ENCODE measurements at regions not wholly inside any gene's neighbourhood (a gene's known extent, or its start where the extent isn't known, plus 50 kb on each side); places are given as distances from the start of the nearest gene placed in this dataset.

DNA sequence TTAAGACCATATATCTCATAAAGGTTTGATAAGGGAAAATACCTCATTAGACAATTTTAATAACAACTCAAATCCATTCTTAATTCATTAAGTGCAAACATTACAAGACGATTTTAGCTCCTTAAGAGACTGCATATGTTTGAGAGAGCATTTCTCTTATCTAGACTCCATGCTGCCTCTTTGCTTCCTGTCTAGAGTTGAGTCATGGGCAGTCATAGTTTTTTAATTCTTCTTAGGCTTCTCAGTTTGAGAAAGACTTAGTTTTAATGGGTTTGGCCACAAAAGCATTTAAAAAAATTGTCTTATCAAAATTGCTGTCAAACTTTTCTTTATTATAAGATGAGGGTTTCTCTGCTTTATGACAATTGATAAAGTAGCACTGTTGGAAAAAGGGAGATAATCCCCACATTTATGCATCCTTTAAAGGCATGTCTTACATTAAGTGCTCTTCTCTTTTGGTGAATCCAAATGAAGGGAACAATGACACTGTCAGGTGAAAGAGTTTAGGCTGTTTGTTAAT is 713.4 kb downstream of the PCDH18 start:
- no peak for DNase-seq

DNA sequence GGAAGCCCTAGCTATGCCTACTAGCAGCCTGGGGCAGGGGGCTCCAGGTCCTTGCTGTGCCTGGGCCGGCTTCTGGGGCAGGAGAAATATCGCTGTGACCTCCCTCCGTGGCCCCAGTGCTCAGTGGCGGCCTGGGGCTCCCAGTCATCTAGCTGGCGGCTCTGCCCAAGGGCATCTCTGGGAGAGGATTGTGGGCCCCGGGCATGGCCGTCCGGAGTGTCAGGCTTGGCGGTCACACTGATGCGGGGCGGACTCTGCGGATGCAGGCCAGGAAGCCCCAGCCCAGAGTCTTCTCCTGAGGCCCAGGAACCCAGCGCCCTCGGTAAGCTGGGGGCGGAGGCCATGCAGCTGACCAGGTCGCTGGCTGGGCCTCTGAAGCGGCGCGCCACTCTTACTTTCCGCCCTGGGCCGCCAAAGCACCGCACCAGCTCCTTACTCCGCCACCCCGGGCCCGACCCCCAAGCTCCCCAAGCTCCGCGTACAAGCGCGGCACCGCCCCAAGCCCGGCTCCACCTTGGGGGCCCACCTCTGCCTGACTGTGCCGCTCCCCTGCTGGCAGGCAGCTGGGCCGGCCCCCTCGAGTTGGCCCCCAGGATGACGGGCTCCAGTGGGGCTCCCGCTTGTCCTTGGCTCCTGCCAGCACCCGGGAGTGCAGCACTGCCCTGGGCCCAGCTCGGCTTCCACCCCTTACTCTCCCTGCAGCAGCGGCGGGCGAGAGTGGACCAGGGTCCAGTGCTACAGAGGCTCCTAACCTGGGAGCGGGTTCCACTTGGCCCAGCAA is 720.0 kb downstream of the PCDH18 start:
- no peak for DNase-seq

DNA sequence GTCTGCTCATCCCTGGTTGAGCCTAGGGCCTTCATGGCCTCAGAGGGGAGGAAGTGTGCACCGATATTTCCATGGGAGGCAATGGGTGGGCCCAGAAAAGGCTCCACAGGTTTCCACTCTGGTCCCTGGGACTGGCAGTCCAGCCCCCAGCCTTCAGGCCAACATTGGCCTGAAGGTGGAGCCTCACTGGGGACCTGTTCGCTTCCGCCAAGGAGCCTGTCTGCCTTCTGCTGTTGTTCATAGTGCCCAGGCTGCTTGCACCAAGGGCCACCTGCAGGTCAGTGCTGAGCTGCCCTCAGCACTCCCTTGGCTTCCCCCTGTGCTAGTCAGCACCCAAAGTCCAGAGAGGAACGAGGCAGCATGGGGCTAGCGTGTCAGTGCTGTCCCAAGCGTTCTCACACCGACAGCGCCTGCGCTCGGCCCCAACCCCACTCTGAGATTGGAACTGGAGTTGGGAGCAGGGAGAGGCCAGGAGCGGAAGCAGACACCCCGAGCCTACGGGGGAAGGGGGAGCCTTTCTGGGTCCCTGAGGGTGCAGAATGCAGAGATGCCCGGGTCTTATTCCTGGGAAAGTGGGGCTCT is 720.7 kb downstream of the PCDH18 start:
- DNase-seq = no peak

DNA sequence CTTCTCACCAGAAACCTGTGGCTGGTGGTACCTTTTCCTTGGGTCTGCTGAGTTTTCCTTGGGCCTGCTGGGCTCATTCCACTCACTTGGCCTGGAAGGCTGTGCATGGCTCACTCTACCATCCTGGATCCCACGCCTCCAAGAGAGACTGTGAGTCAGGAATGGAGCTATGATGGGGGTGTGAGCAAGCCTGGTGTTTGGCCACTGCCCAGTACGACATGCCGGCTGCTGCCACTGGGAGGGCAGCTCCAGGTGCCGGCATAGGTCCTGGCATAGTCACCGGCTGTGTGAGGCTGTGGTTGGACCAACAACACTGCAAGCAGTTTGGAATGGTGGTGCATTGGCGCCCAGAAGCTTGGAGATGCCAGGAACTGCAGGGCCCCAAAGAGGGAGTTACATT is 721.7 kb downstream of the PCDH18 start:
- no peak for DNase-seq

DNA sequence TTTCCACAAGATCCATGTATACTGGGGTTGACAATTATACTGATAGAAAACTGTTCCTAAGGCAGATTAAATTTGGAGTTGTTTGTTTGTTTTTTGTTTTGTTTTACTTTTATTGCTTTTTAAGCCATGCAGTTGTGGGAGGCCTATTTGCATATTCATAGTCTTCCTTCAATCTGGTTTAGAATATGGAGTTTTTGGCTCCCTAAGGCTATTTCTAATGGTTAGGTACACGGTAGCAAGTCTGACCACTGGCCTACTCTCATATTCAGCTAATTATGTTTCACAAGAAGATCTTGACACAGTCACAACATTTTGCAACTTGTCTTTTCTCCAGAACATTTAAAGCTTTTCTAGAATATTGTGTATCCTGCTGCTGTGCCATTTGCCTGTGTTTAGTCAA is 725.5 kb downstream of the PCDH18 start:
- no peak for DNase-seq

DNA sequence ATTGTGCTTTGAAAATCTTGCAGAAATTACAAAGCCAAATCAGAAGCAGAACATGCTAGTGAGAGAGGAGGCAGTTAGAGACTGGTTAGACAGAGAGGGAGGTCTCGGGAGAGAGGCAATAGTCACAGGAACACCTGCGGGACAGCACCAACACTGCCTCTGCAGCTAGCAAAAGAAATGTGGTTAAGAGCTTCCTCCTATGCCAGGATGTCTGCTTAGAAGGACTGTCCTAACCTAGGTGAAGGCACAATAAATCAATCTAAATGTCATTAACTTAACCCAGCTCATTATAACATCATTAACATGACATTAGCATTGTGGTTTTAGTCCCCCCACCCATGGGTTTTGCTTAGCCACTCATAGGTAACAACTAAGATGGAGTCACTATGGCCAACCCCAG is 726.7 kb downstream of the PCDH18 start:
- DNase-seq = no peak

DNA sequence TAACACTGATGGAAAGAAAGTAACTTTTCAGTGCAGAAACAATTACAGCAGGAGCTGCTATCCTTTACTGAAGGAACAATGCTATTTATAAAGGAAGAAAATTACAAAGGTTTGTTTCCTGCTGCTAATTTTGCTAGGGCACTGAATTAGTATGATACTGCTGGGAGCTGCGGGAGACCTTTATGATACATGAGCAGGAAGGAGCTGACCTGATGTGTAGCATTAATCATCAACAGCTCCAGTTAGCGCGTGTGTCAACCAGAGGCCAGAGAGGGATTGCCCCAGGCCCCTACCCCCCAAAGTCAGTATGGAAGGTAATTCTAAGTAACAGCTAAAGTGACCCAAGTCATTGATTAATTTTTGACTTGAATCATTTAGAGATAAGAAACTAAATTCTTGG is 728.9 kb downstream of the PCDH18 start:
- DNase-seq = no peak

DNA sequence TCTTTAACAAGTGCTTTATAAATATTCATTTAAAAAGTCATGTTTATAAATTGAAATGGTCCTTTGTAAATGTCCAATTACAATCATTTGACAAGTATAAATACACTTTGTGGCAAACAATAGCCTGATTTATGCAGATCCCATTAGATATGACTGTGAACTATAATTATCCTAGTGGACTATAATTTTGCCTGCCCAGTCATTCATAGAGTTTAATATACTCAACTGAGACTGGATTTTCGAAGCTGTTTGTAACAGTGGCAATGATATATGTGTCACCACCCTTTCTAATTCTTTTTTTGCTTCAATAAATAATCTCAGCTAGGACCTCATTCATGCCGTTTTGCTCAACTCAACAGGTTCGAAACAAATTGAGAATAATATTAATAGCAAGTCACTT is 732.0 kb downstream of the PCDH18 start:
- DNase-seq = no peak

DNA sequence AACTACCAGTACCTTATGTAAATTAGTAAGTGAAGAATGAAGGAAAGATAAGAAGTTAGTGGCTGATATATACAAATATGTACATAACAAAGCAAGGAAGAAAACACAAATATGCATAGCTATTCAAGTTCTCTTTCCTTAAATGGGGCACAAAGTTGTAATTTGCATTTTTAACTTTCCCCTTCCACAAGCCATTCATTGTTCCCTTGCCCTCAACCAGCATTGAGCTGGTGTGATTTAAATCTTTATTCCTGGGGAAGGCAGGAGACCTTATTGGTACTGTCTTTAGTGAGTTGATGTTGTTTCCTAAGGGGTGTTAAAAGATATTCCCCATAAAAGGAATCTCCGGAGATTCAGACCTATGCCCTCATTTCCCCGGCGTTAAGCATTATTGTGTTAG is 735.3 kb downstream of the PCDH18 start:
- no peak for DNase-seq

DNA sequence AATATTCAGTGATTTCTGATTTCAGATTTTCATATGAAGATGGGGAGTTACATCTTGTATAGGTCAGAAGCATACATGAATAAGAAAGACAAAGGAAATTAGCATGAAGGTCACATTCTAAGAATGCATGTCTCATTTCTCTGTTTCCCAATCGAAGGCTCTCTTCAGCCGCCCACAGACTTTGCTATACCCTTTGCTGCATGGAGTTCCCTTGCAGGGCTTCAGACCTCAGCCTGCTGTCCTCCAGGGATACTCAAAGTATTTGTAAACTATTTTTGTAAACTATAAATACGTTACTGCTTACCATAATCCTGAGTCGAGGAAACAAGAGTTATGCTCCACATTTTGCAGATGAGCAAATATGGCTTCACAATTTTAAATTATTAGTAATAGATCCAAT is 738.4 kb downstream of the PCDH18 start:
- no peak for DNase-seq

DNA sequence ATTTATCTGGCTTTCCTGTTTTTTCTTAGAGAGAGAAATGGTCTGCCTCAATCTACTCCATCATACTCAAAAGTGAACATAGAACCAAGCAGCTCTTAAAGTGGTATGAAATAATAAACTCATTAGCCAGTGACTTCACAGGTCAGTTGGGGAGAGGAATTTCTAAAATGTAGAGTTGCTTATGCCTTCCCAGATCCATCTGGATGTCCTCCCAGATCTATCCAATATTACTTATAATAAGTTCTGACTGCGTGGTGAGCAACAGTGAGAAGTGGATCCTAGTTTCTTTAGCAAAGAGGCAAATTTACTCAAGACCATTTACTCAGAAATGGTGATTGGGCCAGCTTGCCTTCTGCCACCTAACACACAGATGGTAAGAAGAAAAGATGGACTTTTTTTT is 748.0 kb downstream of the PCDH18 start:
- no peak for DNase-seq

DNA sequence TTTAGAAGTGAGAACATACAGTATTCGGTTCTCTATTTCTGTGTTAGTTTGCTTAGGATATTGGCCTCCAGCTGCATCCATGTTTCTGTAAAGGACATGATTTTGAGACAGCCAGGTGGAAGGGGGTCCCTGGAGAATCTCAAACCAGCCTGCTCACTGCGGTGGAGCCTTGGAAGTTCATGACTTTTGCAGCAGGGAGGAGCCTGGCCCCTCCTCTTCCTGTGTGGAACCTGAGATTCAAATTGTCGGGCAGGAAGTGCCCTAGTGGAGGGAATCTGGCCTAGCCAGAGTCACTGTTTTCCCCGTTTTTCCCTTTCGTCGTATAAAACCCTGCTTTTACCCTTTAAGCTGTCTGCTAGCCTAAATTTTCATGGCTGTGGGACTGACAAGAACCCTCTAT is 762.6 kb downstream of the PCDH18 start:
- DNase-seq = no peak

DNA sequence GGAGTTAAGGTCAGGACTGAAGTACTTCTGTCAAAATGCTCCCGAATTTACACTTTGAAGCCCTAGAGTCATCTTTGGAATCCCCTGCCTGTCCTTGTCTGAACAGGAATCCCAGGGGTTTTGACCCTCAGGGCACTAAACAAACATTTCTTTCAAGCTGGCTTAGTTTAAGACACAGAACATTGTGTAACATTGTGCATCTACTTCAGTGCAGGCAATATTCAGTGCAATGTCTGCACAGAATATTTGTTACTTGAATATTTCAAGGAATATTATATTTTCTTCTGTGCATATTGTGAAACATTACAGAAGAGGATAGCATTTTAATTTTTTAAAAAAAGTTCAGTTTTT is 763.4 kb downstream of the PCDH18 start:
- DNase-seq = no peak

DNA sequence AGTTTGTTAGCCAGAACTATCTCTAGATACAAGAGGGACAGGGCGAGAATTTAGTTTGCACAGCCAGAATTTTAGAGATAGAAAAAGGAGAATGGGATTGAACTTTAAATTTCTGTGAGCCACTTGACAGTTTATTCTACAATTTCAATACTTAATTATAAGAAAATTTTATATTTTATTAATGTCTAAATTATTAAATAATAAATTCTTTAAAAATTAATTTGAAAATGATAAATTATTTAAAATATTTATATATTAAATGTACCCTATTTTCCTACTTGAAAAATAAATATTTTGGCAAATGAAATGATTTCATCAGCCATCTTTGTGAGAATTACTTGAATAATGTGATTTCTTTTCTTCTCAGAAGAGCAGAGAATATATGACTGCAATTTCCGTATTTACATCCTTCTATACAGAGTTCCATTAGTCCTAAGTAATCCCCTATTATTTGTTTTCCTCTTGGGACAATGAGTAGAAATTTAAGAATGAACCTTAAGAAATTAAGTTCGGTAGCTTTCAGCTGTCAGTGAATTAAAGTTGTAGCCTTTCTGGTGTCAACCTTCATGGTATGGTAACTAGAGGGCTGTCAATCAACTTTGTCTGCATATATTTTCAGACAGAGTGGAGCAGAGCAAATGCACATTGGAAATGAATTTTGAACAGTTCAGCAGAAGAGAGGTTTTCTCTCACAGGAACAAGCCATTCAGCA is 763.9 kb downstream of the PCDH18 start:
- no peak for DNase-seq

DNA sequence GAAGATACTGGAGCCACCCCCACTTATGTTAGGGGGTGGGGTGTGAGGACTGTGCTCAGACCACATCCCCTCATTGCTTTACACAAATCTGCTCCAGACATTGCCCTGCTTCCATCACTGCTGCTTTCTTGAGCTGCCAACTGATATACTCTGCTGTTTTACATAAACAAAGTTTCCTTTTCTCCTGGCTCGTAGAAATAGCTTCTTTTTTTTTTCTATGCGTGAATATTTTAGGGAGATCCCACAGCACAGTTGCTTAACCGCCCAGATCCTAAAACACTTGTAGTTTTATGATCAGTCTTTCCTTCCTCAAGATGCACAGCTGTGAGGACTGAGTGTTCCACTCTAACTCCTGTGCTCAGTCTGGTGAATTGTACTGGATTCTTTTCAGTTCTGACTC is 768.4 kb downstream of the PCDH18 start:
- DNase-seq = no peak

DNA sequence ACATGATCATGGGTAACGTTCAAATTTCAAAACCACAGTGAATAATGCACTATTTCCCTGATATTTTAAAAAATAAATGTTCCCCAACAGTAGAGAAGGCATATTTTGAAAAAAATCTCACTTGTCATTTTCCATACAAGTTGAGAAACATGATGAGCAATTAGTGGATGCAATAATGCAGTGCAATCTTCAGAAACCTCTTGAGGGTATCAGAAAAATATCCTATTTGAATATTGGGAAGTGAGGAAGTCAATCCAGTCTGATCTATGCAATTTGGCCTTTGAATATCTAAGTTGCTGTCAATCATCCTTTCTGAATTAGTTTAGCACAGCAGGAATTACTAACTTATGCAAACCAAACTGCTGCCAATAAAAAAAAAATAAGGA is 776.8 kb downstream of the PCDH18 start:
- no peak for DNase-seq

DNA sequence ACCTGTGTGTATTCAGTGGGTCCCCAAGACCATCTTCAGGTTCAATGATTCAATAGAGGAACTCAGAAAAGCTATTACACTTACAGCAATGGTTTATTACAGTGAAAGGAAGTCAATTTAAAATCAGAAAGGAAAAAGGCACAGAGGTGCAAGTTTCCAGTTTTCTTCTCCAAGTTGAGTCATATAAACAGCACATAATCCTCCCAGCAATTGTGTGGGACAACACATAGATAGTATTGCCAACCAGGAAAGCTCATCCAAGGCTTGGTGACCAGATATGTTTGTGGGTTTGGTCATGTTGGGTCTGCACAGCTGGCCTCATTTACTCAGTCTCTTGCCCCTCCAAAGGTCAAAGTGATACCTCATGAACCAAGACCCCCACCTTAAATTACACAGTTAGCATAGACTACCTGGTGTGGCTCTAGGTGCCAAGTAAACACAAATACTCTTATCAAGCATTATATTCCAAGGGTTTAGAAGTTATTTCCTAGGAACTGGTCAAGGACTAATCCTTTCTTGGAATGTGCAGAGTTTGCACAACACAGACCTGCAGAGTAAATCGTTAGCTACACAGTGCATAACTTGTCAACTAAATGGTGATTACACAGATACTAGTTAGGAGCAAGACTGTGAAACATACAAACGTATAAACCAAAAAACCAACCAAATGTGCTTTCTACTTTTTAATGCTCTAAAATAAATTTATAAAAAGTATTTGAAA is 777.3 kb downstream of the PCDH18 start:
- no peak for DNase-seq

DNA sequence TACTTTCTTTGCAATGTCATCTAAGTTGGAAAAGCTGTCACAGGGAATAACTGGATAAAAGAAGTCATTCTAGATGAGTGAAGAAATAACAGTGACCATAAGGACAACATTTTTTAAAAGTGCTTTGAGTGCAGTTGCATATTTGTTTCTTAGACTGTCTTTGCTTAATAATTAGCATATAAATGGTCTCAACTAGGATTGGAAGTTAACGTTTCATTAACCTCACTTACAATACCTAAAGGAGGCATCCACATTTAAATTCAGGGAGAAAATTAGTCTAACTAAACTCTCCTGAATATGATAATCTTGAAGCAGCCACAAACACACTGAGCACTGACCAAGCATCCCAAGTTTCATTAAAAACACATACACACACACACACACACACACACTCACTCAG is 780.7 kb downstream of the PCDH18 start:
- DNase-seq = no peak

DNA sequence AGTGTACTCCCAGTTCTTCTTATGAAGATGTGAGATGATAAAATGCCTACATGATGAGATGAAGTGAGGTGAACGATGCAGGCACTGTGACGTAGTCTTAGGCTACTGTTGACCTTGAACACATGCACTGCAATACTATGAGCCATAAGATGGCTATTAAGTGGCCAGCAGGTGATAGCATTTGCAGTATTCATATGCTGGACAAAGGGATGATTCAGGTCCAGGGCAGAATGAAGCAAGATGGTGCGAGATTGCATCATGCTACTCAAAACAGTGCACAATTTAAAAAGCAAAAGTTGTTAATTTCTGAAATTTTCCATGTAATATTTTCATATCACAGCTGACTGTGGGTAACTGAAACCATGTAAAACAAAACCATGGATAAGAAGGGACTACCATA is 781.4 kb downstream of the PCDH18 start:
- DNase-seq = no peak

DNA sequence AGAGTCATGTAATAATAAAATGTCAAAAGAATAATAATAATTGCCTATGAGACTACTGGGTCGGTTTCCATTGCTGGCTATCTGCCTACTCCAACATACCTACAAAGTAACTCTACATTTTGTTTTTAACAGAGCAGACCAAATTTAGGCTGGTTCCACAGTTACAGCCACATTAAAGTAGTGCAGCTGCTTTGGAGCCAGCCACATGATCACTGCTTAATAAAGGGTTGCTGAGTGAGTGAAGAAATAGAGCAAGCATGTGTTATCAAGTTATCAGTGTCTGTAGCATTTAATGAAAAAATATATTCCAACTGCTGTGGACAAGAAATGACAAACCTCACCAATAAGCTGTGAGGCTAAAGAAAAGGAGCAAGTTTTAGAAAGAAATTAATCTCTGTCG is 782.3 kb downstream of the PCDH18 start:
- no peak for DNase-seq

DNA sequence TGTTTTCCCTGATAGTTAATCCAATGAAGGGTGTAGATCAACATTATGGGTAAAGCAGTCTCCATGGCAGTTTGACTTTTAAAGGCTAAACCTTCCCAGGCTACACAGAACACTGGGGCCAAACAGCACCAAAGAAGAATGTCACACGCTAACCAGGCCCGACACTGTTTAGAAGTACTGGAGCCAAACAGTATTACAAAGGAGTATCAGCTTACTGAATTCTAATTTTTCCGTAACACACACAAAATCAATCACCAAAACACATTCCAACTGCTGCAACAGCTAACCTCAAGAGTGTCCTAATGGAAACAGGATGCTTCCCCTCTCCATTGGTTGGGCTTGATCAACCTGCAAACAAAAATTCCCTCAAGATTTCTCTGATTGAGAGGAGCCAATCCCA is 783.5 kb downstream of the PCDH18 start:
- DNase-seq = no peak

DNA sequence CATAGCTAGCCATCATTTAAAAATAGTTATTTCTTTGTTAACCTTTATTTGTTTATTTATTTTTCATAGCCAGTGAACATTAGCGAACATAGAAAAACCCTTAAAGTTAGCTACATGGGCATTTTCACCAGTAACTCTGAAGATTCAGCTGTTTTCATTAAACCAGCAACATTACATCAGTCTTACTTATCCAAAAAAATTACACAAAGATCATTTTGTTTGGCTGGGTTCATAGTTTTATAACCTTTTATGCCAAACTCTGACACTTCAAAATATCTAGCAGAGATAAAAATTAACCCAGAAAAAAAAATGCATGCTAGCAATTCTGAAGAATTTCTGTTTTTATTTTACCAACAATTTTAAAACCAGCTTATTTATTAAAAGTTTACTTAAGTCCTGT is 784.1 kb downstream of the PCDH18 start:
- no peak for DNase-seq

DNA sequence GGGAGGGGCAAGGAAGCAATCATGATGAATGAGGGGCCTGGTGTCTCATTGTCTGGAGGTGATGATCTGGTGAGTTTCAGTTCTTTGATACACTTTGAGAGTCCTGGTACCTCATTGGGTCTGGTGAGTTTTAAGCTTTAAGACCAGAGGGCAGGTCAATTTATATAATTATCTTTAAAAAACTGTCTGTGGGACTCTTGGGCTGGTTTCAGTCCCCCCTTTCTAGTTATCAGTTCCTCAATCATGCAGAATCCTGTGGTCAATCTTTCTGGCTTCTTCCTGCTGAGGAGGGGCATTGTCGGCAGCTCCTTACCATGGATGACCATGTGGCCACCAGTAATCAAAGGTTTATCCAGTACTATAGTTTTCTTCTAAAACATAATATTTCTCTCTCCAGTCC is 789.1 kb downstream of the PCDH18 start:
- DNase-seq = no peak

DNA sequence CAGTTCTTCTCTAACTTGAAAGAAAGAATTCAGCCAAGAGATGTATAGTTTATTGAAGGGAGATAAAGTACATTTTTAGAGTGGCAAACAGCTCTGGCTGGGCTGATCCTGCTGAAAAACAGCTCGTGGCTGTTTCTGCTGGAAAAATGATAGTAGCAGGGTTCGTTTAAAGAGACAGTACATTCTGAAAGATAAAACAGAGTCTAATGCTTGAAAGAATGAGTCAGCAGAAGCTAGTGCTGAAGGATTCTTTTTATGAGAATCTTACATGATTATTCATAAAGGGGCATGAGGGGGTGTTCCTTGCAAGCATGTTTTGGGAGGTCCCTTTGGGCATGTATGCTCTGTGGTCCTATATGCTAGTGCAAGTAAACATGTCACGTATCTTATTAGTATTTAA is 790.0 kb downstream of the PCDH18 start:
- no peak for DNase-seq

All from GF-D8 (cell line).